GM23338 (cell line): ENCODE measurements at regions not wholly inside any gene's neighbourhood (a gene's known extent, or its start where the extent isn't known, plus 50 kb on each side); places are given as distances from the start of the nearest gene placed in this dataset.

ENCODE experiments used
- ATAC-seq: fragments of 200-7000 bp; cut with Tn5 transposase; 3 replicates; pipeline ENCODE4 v1.9.1; 2020
- DNase-seq: peaks from one replicate; pipeline ENCODE4 v3.0.0-alpha.2; 2015; ENCODE audit warnings: low spot score
- H2AFZ ChIP-seq: fragments of 200-600 bp; sonication (generic); 2 replicates; pipeline ENCODE4 v1.8.0; 2016; ENCODE audit warnings: antibody characterized with exemption, mild to moderate bottlenecking, moderate library complexity
- H3F3A ChIP-seq: fragments of 200-600 bp; sonication (generic); replicated peaks from 2 replicates; pipeline ENCODE4 v1.8.0; 2017; ENCODE audit warnings: antibody characterized with exemption, mixed run types, low read depth
- H3K27ac ChIP-seq: fragments of 200-600 bp; sonication (generic); 2 replicates; pipeline ENCODE4 v1.6.1; 2016; ENCODE audit warnings: low read depth
- H3K27me3 ChIP-seq: fragments of 200-600 bp; sonication (generic); 2 replicates; pipeline ENCODE4 v1.8.0; 2016; ENCODE audit warnings: mild to moderate bottlenecking, mixed run types, moderate library complexity; ENCODE audit not compliant: insufficient read depth
- H3K36me3 ChIP-seq: fragments of 200-600 bp; sonication (generic); 2 replicates; pipeline ENCODE4 v1.8.0; 2016; ENCODE audit warnings: mild to moderate bottlenecking; ENCODE audit not compliant: insufficient read depth
- H3K4me1 ChIP-seq: fragments of 200-600 bp; sonication (generic); 2 replicates; pipeline ENCODE4 v1.8.0; 2016; ENCODE audit warnings: mild to moderate bottlenecking, moderate library complexity; ENCODE audit not compliant: insufficient read depth
- H3K4me2 ChIP-seq: fragments of 200-600 bp; sonication (generic); 2 replicates; pipeline ENCODE4 v1.7.1; 2017; ENCODE audit warnings: mixed run types
- H3K4me3 ChIP-seq: fragments of 200-600 bp; sonication (generic); 2 replicates; pipeline ENCODE4 v1.6.1; 2016; ENCODE audit warnings: mixed run types
- H3K79me2 ChIP-seq: fragments of 200-600 bp; sonication (generic); replicated peaks from 2 replicates; pipeline ENCODE4 v1.8.0; 2017; ENCODE audit warnings: mild to moderate bottlenecking; ENCODE audit not compliant: insufficient read depth
- H3K9me2 ChIP-seq: fragments of 200-600 bp; sonication (generic); 2 replicates; pipeline ENCODE4 v1.8.0; 2017; ENCODE audit not compliant: insufficient read depth
- H4K20me1 ChIP-seq: fragments of 200-600 bp; sonication (generic); replicated peaks from 2 replicates; pipeline ENCODE4 v1.8.0; 2017; ENCODE audit warnings: mild to moderate bottlenecking; ENCODE audit not compliant: insufficient read depth
- H3K27ac Mint-ChIP-seq: 2 replicates; pipeline ENCODE4 v1.8.0; 2020; ENCODE audit warnings: inconsistent platforms, mild to moderate bottlenecking, moderate library complexity, mixed read lengths
- H3K27me3 Mint-ChIP-seq: 3 replicates; pipeline ENCODE4 v1.8.0; 2022; ENCODE audit warnings: low read depth, mild to moderate bottlenecking, moderate library complexity, mixed read lengths, inconsistent platforms; ENCODE audit not compliant: insufficient read depth, poor library complexity
- H3K36me3 Mint-ChIP-seq: 3 replicates; pipeline ENCODE4 v1.8.0; 2021; ENCODE audit warnings: low read depth, mild to moderate bottlenecking, inconsistent platforms, moderate library complexity, mixed read lengths
- H3K4me1 Mint-ChIP-seq: 3 replicates; pipeline ENCODE4 v1.8.0; 2020; ENCODE audit warnings: mild to moderate bottlenecking, inconsistent platforms, mixed read lengths
- H3K4me3 Mint-ChIP-seq: 3 replicates; pipeline ENCODE4 v1.8.0; 2021; ENCODE audit warnings: moderate library complexity, mild to moderate bottlenecking, inconsistent platforms, mixed read lengths
- H3K9me3 Mint-ChIP-seq: 3 replicates; pipeline ENCODE4 v1.8.0; 2020; ENCODE audit warnings: moderate library complexity, mild to moderate bottlenecking, inconsistent platforms, mixed read lengths
- CREB1 ChIP-seq: fragments of 250-450 bp; sonication (Bioruptor Pico); IDR thresholded peaks from 2 replicates; pipeline ENCODE4 v1.5.0; 2020; ENCODE audit warnings: low read depth, mild to moderate bottlenecking, moderate library complexity
- CTCF ChIP-seq, 2 experiments: fragments of 200-600 bp in 1 of 2; sonication (generic) in 1 of 2; conservative IDR thresholded peaks; 2 replicates each; pipeline versions ENCODE4 v1.5.1 to v1.6.1; 2016 to 2017; ENCODE audit warnings: antibody characterized with exemption in 2 of 2, low read depth in 2 of 2, mild to moderate bottlenecking in 2 of 2, moderate library complexity in 1 of 2
- ETS1 ChIP-seq: IDR thresholded peaks from 2 replicates; pipeline ENCODE4 v1.6.1; 2016; ENCODE audit warnings: antibody characterized with exemption
- EZH2 ChIP-seq: fragments of 200-600 bp; sonication (generic); IDR thresholded peaks from one replicate; pipeline ENCODE4 v1.8.0; 2017; ENCODE audit warnings: antibody characterized with exemption, mild to moderate bottlenecking, low read depth; ENCODE audit not compliant: unreplicated experiment
- EZH2phosphoT487 ChIP-seq: fragments of 200-600 bp; sonication (generic); IDR thresholded peaks from one replicate; pipeline ENCODE4 v1.8.1; 2018; ENCODE audit warnings: antibody characterized with exemption; ENCODE audit not compliant: unreplicated experiment
- JUNB ChIP-seq: IDR thresholded peaks from one replicate; pipeline ENCODE4 v1.6.1; 2016; ENCODE audit warnings: antibody characterized with exemption; ENCODE audit not compliant: unreplicated experiment
- NANOG ChIP-seq: IDR thresholded peaks from 2 replicates; pipeline ENCODE4 v1.6.1; 2016; ENCODE audit warnings: antibody characterized with exemption, borderline replicate concordance
- POLR2AphosphoS5 ChIP-seq: IDR thresholded peaks from 2 replicates; pipeline ENCODE4 v1.6.1; 2016; ENCODE audit warnings: antibody characterized with exemption, low read depth
- REST ChIP-seq: IDR thresholded peaks from one replicate; pipeline ENCODE4 v1.6.1; 2018; ENCODE audit warnings: antibody characterized with exemption; ENCODE audit not compliant: unreplicated experiment
- STAT1 ChIP-seq: IDR thresholded peaks from one replicate; pipeline ENCODE4 v1.6.1; 2016; ENCODE audit warnings: antibody characterized with exemption; ENCODE audit not compliant: unreplicated experiment
- ZNF114 ChIP-seq: fragments of 250-450 bp; sonication (Bioruptor Pico); IDR thresholded peaks from 2 replicates; pipeline ENCODE4 v1.5.0; 2020; ENCODE audit warnings: mild to moderate bottlenecking, moderate library complexity
- ZNF331 ChIP-seq: fragments of 250-450 bp; sonication (Bioruptor Pico); IDR thresholded peaks from 2 replicates; pipeline ENCODE4 v1.5.0; 2020; ENCODE audit warnings: low read depth, mild to moderate bottlenecking, moderate library complexity
- ZNF462 ChIP-seq: fragments of 250-450 bp; sonication (Bioruptor Pico); IDR thresholded peaks from 2 replicates; pipeline ENCODE4 v1.5.0; 2020; ENCODE audit warnings: mild to moderate bottlenecking, moderate library complexity

GRCh38 chr11:37786214-37786755 is 1188.2 kb upstream of the RAG2 start:
- H3K9me3 Mint-ChIP-seq: peaks cover 35% of the 10 kb centered on the region
- H3K4me1 Mint-ChIP-seq: peaks cover 4% of the 10 kb centered on the region; the same call in 2 of the 3 replicates
- Histone ChIP-seq H3K27ac (no peak overlapping the region), H4K20me1 (no peaks in the 10 kb centered on the region), H3K27me3 (no peaks in the 10 kb centered on the region), H3K79me2 (no peaks in the 10 kb centered on the region), H3K9me2 (no peaks in the 10 kb centered on the region), H2AFZ (no peak overlapping the region), H3K4me3 (no peak overlapping the region), H3K36me3 (peaks cover 6% of the 10 kb centered on the region; the same call in 1 of the 2 replicates), H3K4me2 (no peak overlapping the region), H3F3A (no peaks in the 10 kb centered on the region), H3K4me1 (no peaks in the 10 kb centered on the region)
- H3K4me3 Mint-ChIP-seq: no peak overlapping the region
- DNase-seq (no peak), ATAC-seq (no peak)
- TF ChIP-seq ZNF462: no peak
- TF ChIP-seq EZH2: no peak
- no peak for TF ChIP-seq STAT1
- TF ChIP-seq ZNF114 (CRISPR knock-in tag): no peak
- no peak for TF ChIP-seq EZH2phosphoT487
- TF ChIP-seq JUNB: no peak
- no peak for TF ChIP-seq CREB1 (CRISPR knock-in tag)
- no peak for TF ChIP-seq ZNF331
- TF ChIP-seq ETS1: no peak
- no peak for TF ChIP-seq CTCF (conservative IDR thresholded peaks at IDR 0.05; ENCODE audit: low read depth in 2 of 2)
- no peak for TF ChIP-seq NANOG
- TF ChIP-seq POLR2AphosphoS5: no peak
- no peak for TF ChIP-seq REST
- H3K27me3 Mint-ChIP-seq: peaks cover 3% of the 10 kb centered on the region
- peaks cover 21% of the 10 kb centered on the region for H3K36me3 Mint-ChIP-seq
- no peak overlapping the region for H3K27ac Mint-ChIP-seq
